T-cell (primary cell): ENCODE measurements at regions not wholly inside any gene's neighbourhood (a gene's known extent, or its start where the extent isn't known, plus 50 kb on each side); places are given as distances from the start of the nearest gene placed in this dataset.

ENCODE experiments used
- ATAC-seq, 4 experiments: fragments of 200-7000 bp in 3 of 4; fragments of 150-1000 bp in 1 of 4; cut with Tn5 transposase; replicated peaks in 1 of 4; 1 replicate in 3 of 4; 2 replicates in 1 of 4; pipeline ENCODE4 v1.10.0; 2021; ENCODE audit warnings: moderate library complexity in 3 of 4, mild to moderate bottlenecking in 2 of 4, moderate number of reproducible peaks in 1 of 4
- CTCF ChIA-PET, 2 donors: fragments of 300-600 bp; sonication (Branson Sonifier 250); formaldehyde crosslinking; loops; one replicate each; lab custom pipeline; 2022; ENCODE audit warnings: antibody characterized with exemption in 2 of 2; lab: Charles Lee
- POLR2A ChIA-PET, 2 donors: fragments of 300-600 bp; sonication (Branson Sonifier 250); formaldehyde crosslinking; loops; one replicate each; lab custom pipeline; 2022; ENCODE audit warnings: antibody characterized with exemption in 2 of 2; lab: Charles Lee
- DNase-seq, 35 experiments: peaks; one replicate each; pipeline versions ENCODE4 v3.0.0 to v3.0.0-alpha.2; 2013 to 2023
- H3K27ac ChIP-seq: one replicate; pipeline ENCODE4 v1.5.1; 2013; ENCODE audit warnings: low read length
- H3K27me3 ChIP-seq, 2 experiments: replicated peaks in 1 of 2; 1 replicate in 1 of 2; 2 replicates in 1 of 2; pipeline versions ENCODE4 v1.6.1 to v1.7.0; 2013; ENCODE audit warnings: low read length in 1 of 2, mixed read lengths in 1 of 2; ENCODE audit not compliant: control insufficient read depth in 2 of 2, insufficient read depth in 2 of 2; ENCODE audit errors: extremely low read depth in 1 of 2
- H3K36me3 ChIP-seq, 2 donors: 1 replicate in 1 of 2; 2 replicates in 1 of 2; pipeline versions ENCODE4 v1.6.1 to v1.7.0; 2013; ENCODE audit warnings: low read length in 1 of 2; ENCODE audit not compliant: control insufficient read depth in 2 of 2, insufficient read depth in 1 of 2; ENCODE audit errors: extremely low read depth in 1 of 2
- H3K4me1 ChIP-seq, 2 experiments: 1 replicate in 1 of 2; 2 replicates in 1 of 2; pipeline versions ENCODE4 v1.6.1 to v1.7.0; 2013; ENCODE audit warnings: low read length in 2 of 2, mixed read lengths in 1 of 2; ENCODE audit not compliant: insufficient read depth in 2 of 2, control insufficient read depth in 1 of 2; ENCODE audit errors: extremely low read depth in 1 of 2
- H3K4me3 ChIP-seq, 2 donors: 1 replicate in 1 of 2; 2 replicates in 1 of 2; pipeline versions ENCODE4 v1.5.1 to v1.7.0; 2013; ENCODE audit warnings: mild to moderate bottlenecking in 2 of 2, low read length in 1 of 2, moderate library complexity in 1 of 2; ENCODE audit not compliant: control insufficient read depth in 1 of 2; ENCODE audit errors: extremely low read depth in 1 of 2
- H3K9me3 ChIP-seq: 2 replicates; pipeline ENCODE4 v1.7.0; 2013
- H3K27ac Mint-ChIP-seq, 2 donors: one replicate each; pipeline ENCODE4 v1.8.0; 2020 to 2021; ENCODE audit warnings: mild to moderate bottlenecking in 2 of 2, mixed read lengths in 2 of 2
- H3K27me3 Mint-ChIP-seq, 2 donors: one replicate each; pipeline ENCODE4 v1.8.0; 2021 to 2022; ENCODE audit warnings: mixed read lengths in 2 of 2
- H3K36me3 Mint-ChIP-seq: one replicate; pipeline ENCODE4 v1.8.0; 2021; ENCODE audit warnings: mixed read lengths
- H3K4me1 Mint-ChIP-seq, 3 donors: one replicate each; pipeline ENCODE4 v1.8.0; 2020 to 2022; ENCODE audit warnings: mixed read lengths in 3 of 3, mild to moderate bottlenecking in 1 of 3
- H3K4me3 Mint-ChIP-seq, 3 donors: one replicate each; pipeline ENCODE4 v1.8.0; 2020 to 2022; ENCODE audit warnings: mild to moderate bottlenecking in 3 of 3, mixed read lengths in 3 of 3, moderate library complexity in 3 of 3
- H3K9me3 Mint-ChIP-seq, 3 donors: one replicate each; pipeline ENCODE4 v1.8.0; 2020 to 2022; ENCODE audit warnings: mixed read lengths in 3 of 3
- WGBS: methylation state at CpG from one replicate; pipeline ENCODE4 v1.1.5; 2013; ENCODE audit warnings: missing lambda C conversion rate; ENCODE audit not compliant: insufficient coverage; 5-methylcytosine and 5-hydroxymethylcytosine counted together

DNA sequence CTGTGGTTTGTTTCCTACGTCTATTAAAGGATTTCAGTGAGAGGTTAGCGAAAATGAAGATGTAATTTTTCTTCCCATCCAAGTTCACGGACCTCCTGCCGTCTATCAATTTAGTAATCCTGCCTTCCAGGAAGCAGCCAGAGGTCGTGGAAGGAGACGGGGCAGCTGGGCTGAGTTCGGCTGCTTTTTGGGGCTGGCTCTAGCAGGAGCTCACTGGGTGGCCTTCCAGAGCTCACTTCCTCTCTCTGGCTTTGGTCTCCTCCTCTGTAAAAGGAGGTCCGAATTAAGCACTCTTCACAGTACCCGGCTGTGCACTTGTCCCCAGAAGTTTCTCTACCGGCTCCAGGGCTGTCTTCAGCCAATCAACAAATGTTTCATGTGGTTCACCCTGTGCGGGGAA, 295.4 kb downstream of the BCOR start:
- DNase-seq (no peak), ATAC-seq (no peak)
- Mint-ChIP-seq H3K4me1 (no peaks in the 10 kb centered on the region), H3K27me3 (peaks cover 0 to 13% of the 10 kb centered on the region in 2 donors), H3K9me3 (peaks cover 0 to 3% (median 0%) of the 10 kb centered on the region in 3 donors), H3K4me3 (no peak overlapping the region), H3K27ac (no peak overlapping the region), H3K36me3 (no peaks in the 10 kb centered on the region)
- no peaks in the 10 kb centered on the region for H3K4me1 ChIP-seq
- no peak overlapping the region for H3K4me3 ChIP-seq
- ChIA-PET POLR2A (no interaction called here), CTCF (no interaction called here)
- no peaks in the 10 kb centered on the region for H3K27me3 ChIP-seq
- WGBS, result 80% methylated on average over 1 of the region's 11 CpGs
- H3K36me3 ChIP-seq, result no peaks in the 10 kb centered on the region
- H3K27ac ChIP-seq, result no peak overlapping the region
- no peaks in the 10 kb centered on the region for H3K9me3 ChIP-seq

DNA sequence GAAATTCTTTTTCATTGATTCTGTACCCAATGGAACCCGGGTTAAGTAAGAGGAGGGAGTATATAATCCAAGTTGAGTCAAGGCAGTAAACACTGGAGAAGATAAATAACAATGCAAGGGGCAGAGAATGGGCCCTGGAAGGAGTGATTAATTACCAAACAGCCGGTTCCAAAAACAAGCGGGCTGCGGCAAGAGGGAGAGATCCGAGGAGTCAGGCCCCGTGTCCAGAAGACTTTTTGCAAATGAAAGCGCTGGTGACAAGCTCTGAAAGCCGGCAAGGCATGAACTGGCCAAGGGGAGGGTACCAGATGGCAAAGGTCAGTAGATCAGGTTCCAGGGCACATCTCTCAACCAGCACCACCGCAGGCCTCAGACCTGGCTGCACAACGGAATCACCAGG, 294.9 kb downstream of the BCOR start:
- Mint-ChIP-seq H3K27me3 (peaks cover 0 to 10% of the 10 kb centered on the region in 2 donors), H3K4me3 (no peak overlapping the region), H3K27ac (no peak overlapping the region), H3K4me1 (no peaks in the 10 kb centered on the region), H3K36me3 (no peaks in the 10 kb centered on the region), H3K9me3 (peaks cover 0 to 3% (median 0%) of the 10 kb centered on the region in 3 donors)
- ChIA-PET CTCF (no interaction called here), POLR2A (no interaction called here)
- Histone ChIP-seq H3K9me3 (no peaks in the 10 kb centered on the region), H3K36me3 (no peaks in the 10 kb centered on the region), H3K27me3 (no peaks in the 10 kb centered on the region), H3K4me1 (no peaks in the 10 kb centered on the region), H3K27ac (no peak overlapping the region), H3K4me3 (no peak overlapping the region)
- WGBS, result no CpG with 5 or more reads among the region's 10 CpGs
- ATAC-seq, result no peak
- no peak for DNase-seq

DNA sequence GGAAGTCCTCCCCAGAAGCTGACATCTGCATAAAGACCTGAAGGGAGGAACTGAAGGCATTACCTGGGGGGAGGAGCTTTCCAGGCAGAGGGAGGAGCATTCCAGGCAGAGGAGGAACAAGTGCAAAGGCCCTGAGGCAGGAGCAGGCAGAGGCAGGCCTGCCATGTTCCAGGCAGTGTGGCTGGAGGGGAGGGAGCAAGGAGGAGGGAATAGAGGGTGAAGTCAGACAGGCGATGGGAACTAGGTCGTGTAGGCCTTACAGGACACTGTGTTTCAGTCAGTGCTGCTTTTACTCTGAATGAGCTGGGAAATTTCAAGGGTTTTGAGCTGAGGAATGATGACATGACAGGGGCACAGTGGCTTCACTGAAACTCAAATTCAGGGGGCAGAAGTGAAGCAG, 292.7 kb downstream of the BCOR start:
- Mint-ChIP-seq H3K36me3 (no peaks in the 10 kb centered on the region), H3K27ac (no peak overlapping the region), H3K4me1 (no peaks in the 10 kb centered on the region), H3K4me3 (no peak overlapping the region), H3K27me3 (peaks cover 0 to 10% of the 10 kb centered on the region in 2 donors), H3K9me3 (peaks cover 0 to 3% (median 0%) of the 10 kb centered on the region in 3 donors)
- Histone ChIP-seq H3K27ac (no peak overlapping the region), H3K4me3 (no peak overlapping the region), H3K9me3 (no peaks in the 10 kb centered on the region), H3K4me1 (no peaks in the 10 kb centered on the region), H3K36me3 (no peaks in the 10 kb centered on the region), H3K27me3 (no peaks in the 10 kb centered on the region)
- WGBS, result 100% methylated on average over 1 of the region's 2 CpGs
- CTCF ChIA-PET, result no interaction called here
- DNase-seq (no peak), ATAC-seq (no peak)
- POLR2A ChIA-PET, result no interaction called here

DNA sequence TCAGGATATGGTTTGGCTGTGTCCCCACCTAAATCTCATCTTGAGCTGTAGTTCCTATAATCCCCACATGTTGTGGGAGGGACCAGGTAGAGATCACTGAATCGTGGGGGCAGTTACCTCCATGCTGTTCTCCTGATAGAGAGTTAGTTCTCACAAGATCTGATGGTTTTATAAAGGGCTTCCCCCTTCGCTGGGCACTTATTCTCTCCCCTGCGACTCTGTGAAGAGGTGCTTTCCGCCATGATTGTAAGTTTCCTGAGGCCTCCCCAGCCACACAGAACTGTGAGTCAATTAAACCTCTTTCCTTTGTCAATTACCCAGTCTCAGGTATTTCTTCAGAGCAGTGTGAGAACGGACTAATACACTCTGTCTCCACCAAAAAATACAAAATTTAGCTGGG, 291.9 kb downstream of the BCOR start:
- no peak overlapping the region for H3K4me3 Mint-ChIP-seq
- H3K27me3 ChIP-seq, result no peaks in the 10 kb centered on the region
- no peaks in the 10 kb centered on the region for H3K36me3 Mint-ChIP-seq
- no peaks in the 10 kb centered on the region for H3K9me3 ChIP-seq
- peaks cover 0 to 3% (median 0%) of the 10 kb centered on the region in 3 donors for H3K9me3 Mint-ChIP-seq
- no peak overlapping the region for H3K27ac ChIP-seq
- H3K27ac Mint-ChIP-seq, result no peak overlapping the region
- peaks cover 0 to 10% of the 10 kb centered on the region in 2 donors for H3K27me3 Mint-ChIP-seq
- ChIA-PET CTCF (no interaction called here), POLR2A (no interaction called here)
- H3K36me3 ChIP-seq, result no peaks in the 10 kb centered on the region
- H3K4me3 ChIP-seq, result no peak overlapping the region
- no peaks in the 10 kb centered on the region for H3K4me1 Mint-ChIP-seq
- no peaks in the 10 kb centered on the region for H3K4me1 ChIP-seq
- DNase-seq (no peak), ATAC-seq (no peak)
- WGBS, result 100% methylated on average over 1 of the region's 5 CpGs

DNA sequence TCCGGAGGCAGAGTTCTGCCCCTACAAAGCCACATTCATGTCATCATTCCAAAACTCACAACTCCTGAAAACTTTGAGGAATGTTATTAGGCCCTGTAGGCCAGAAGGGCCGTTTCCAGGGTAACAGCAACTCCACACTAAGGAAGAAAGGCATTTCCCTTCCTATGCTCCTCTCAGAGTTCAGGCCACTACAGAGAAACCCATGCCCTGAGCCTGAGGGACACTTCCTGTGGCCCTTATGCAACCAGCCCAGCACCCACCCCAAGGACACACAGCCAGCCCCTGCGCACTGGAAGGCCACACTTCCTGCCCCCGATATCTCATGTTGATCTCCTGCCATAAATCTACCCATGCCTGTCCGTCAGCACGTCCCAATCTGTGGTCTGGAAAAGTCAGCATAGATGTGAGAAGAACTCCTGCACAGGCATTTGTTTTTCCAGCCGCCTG, 289.3 kb downstream of the BCOR start:
- Histone ChIP-seq H3K36me3 (no peaks in the 10 kb centered on the region), H3K4me3 (no peak overlapping the region), H3K4me1 (no peaks in the 10 kb centered on the region), H3K27ac (no peak overlapping the region), H3K27me3 (no peaks in the 10 kb centered on the region), H3K9me3 (no peaks in the 10 kb centered on the region)
- H3K36me3 Mint-ChIP-seq, result no peaks in the 10 kb centered on the region
- H3K4me1 Mint-ChIP-seq, result no peaks in the 10 kb centered on the region
- CTCF ChIA-PET, result no interaction called here
- no CpG with 5 or more reads among the region's 7 CpGs for WGBS
- ATAC-seq, result no peak
- no peak overlapping the region for H3K4me3 Mint-ChIP-seq
- peaks cover 0 to 3% (median 0%) of the 10 kb centered on the region in 3 donors for H3K9me3 Mint-ChIP-seq
- peaks cover 0 to 5% of the 10 kb centered on the region in 2 donors for H3K27me3 Mint-ChIP-seq
- H3K27ac Mint-ChIP-seq, result no peak overlapping the region
- POLR2A ChIA-PET, result no interaction called here
- no peak for DNase-seq

DNA sequence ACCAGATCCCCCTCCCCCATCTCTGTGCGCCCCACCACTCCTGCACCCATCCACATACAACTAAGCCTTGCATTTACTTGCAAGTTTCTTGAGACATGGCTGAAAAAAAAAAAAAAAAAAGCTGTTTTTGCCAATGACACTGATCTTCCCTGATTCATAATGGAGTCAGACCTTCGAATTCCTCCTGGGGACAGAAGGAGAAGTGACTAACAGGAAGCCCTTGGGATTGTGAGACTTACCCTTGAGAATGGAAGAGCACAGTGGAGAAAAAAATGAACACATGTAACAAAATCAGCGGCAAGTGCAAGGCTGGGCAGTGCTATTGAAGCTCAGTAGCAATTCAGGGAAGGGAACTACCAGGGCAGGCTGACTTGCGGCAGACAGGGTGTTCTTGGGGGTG, 288.4 kb downstream of the BCOR start:
- H3K27me3 Mint-ChIP-seq, result peaks cover 0 to 10% of the 10 kb centered on the region in 2 donors
- POLR2A ChIA-PET, result interaction anchor here (0.6 kb wide), 4 partner anchors 20 to 81 kb away, joined by 3 to 6 read pairs (median 5); no protein-coding TSS in a partner anchor
- peaks cover 0 to 2% (median 2%) of the 10 kb centered on the region in 3 donors for H3K4me1 Mint-ChIP-seq
- no peaks in the 10 kb centered on the region for H3K36me3 Mint-ChIP-seq
- WGBS, result 83% methylated on average over 1 of the region's 4 CpGs
- Histone ChIP-seq H3K4me3 (no peak overlapping the region), H3K36me3 (no peaks in the 10 kb centered on the region), H3K27ac (no peak overlapping the region), H3K9me3 (no peaks in the 10 kb centered on the region), H3K4me1 (no peaks in the 10 kb centered on the region), H3K27me3 (no peaks in the 10 kb centered on the region)
- ATAC-seq (no peak), DNase-seq (no peak)
- CTCF ChIA-PET, result interaction anchor here (0.5 to 0.6 kb wide), 3 partner anchors 77 to 1212 kb away, joined by 3 to 4 read pairs (median 4); no protein-coding TSS in a partner anchor
- peaks cover 0 to 3% (median 0%) of the 10 kb centered on the region in 3 donors for H3K9me3 Mint-ChIP-seq
- no peak overlapping the region for H3K27ac Mint-ChIP-seq
- no peak overlapping the region for H3K4me3 Mint-ChIP-seq
